ENCODE measurements at regions not wholly inside any gene's neighbourhood (a gene's known extent, or its start where the extent isn't known, plus 50 kb on each side); places are given as distances from the start of the nearest gene placed in this dataset.

DNA sequence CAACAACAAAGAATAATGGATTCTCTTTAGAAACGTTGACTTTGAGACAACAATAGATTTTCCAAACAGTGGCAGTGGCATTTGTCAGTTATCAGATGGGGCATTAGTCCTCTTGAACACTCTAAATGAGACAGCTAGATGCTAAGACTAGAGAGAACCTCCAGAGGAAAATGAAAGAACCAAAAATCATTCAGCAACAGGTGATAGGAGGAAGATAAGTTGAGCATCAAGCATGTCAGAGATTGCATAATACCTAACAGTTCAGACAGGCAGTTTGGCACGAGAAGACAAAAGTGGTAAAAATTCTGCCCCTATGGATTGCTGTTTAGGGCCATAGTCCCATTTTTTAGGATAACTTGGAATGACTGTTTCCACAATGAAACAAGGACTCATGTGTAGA lies 67.9 kb upstream of the NOL4 start:
- DNase-seq (ENCODE audit: low read depth, low spot score) = no peak
- no peak for ATAC-seq
- ChIA-PET POLR2A (no interaction called here), CTCF (no interaction called here)
- intact Hi-C loops (cut with micrococcal nuclease; ENCODE audit: unreplicated experiment) = no loop called here
- in situ Hi-C loops (cut with HindIII; ENCODE audit: low pct_unique_long_range_greater_than_20kb, low sequenced_read_pairs) = no loop called here
- Histone ChIP-seq H3K27ac (ENCODE audit: low read length) (no peak overlapping the region), H3K4me1 (ENCODE audit: control insufficient read depth, insufficient read depth, low read length) (no peaks in the 10 kb centered on the region), H3K27me3 (ENCODE audit: control insufficient read depth, insufficient read depth, low read length) (no peaks in the 10 kb centered on the region), H3K36me3 (ENCODE audit: control insufficient read depth, insufficient read depth, low read length) (no peaks in the 10 kb centered on the region), H3K4me3 (ENCODE audit: low read depth in 2 of 2, low read length in 2 of 2) (no peak overlapping the region), H3K9me3 (ENCODE audit: control insufficient read depth, insufficient read depth, low read depth, low read length) (no peaks in the 10 kb centered on the region; the same call in 1 of the 2 replicates)
- TF ChIP-seq CTCF (IDR thresholded peaks at IDR 0.05) (no peak), SIN3A (IDR thresholded peaks at IDR 0.05; ENCODE audit: borderline replicate concordance, insufficient read depth, low read depth, low read length) (no peak), POLR2AphosphoS5 (IDR thresholded peaks at IDR 0.05; ENCODE audit: low read depth, low read length) (no peak), TCF7L2 (IDR thresholded peaks at IDR 0.05; ENCODE audit: low read depth, low read length) (no peak), REST (IDR thresholded peaks at IDR 0.05; ENCODE audit: insufficient read depth in 1 of 2, low read depth in 2 of 2, low read length in 1 of 2) (no peak)
- no TSS peak for BruUV-seq (replicated peaks)

DNA sequence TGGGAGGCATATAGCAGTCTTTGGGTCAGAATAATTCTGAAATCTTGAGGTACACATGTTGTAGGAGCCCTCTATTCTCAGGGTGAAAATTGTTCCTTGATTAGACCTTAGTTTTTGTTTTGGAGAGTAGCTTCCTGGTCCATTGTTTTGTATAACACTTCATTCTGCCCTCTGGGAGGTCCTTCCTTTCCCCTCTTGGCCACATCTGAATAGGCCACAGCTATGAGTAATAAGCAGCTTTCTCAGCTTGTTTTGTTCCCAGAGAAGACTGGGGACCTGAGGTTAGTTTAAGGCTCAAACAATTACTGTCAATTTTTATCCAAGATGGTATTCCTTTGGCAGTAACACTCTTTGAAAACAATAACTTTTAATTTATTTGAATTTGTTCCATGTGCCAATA lies 72.6 kb upstream of the NOL4 start:
- ChIA-PET CTCF (no interaction called here), POLR2A (no interaction called here)
- H3K27me3 ChIP-seq (ENCODE audit: control insufficient read depth, insufficient read depth, low read length) = no peaks in the 10 kb centered on the region
- no peaks in the 10 kb centered on the region for H3K36me3 ChIP-seq (ENCODE audit: control insufficient read depth, insufficient read depth, low read length)
- H3K9me3 ChIP-seq (ENCODE audit: control insufficient read depth, insufficient read depth, low read depth, low read length) = no peaks in the 10 kb centered on the region; the same call in 1 of the 2 replicates
- DNase-seq (ENCODE audit: low read depth, low spot score) (no peak), ATAC-seq (no peak)
- H3K4me3 ChIP-seq (ENCODE audit: low read depth in 2 of 2, low read length in 2 of 2) = no peak overlapping the region
- intact Hi-C loops (cut with micrococcal nuclease; ENCODE audit: unreplicated experiment) (loop anchor here (5.0 kb wide), 1 partner anchor 150 kb away; no protein-coding TSS in a partner anchor), in situ Hi-C loops (cut with HindIII; ENCODE audit: low pct_unique_long_range_greater_than_20kb, low sequenced_read_pairs) (no loop called here)
- no TSS peak for BruUV-seq (replicated peaks)
- H3K27ac ChIP-seq (ENCODE audit: low read length) = no peak overlapping the region
- TF ChIP-seq TCF7L2 (IDR thresholded peaks at IDR 0.05; ENCODE audit: low read depth, low read length) = no peak
- TF ChIP-seq SIN3A (IDR thresholded peaks at IDR 0.05; ENCODE audit: borderline replicate concordance, insufficient read depth, low read depth, low read length) = no peak
- TF ChIP-seq POLR2AphosphoS5 (IDR thresholded peaks at IDR 0.05; ENCODE audit: low read depth, low read length) = no peak
- no peak for TF ChIP-seq REST (IDR thresholded peaks at IDR 0.05; ENCODE audit: insufficient read depth in 1 of 2, low read depth in 2 of 2, low read length in 1 of 2)
- TF ChIP-seq CTCF (IDR thresholded peaks at IDR 0.05) = no peak
- H3K4me1 ChIP-seq (ENCODE audit: control insufficient read depth, insufficient read depth, low read length) = no peaks in the 10 kb centered on the region

Measured in Panc1 (cell line).